Neural progenitor cell (in vitro differentiated cells): ENCODE measurements at regions not wholly inside any gene's neighbourhood (a gene's known extent, or its start where the extent isn't known, plus 50 kb on each side); places are given as distances from the start of the nearest gene placed in this dataset.

Experiments
- DNase-seq: peaks from one replicate; pipeline ENCODE4 v3.0.0-alpha.2; 2016; ENCODE audit warnings: low spot score
- H2AFZ ChIP-seq: fragments of 200-600 bp; sonication (generic); replicated peaks from 2 replicates; pipeline ENCODE4 v1.6.1; 2016; ENCODE audit warnings: antibody characterized with exemption
- H3F3A ChIP-seq: fragments of 200-600 bp; sonication (generic); 2 replicates; pipeline ENCODE4 v1.6.1; 2016; ENCODE audit warnings: antibody characterized with exemption, low read depth
- H3K27ac ChIP-seq: fragments of 200-600 bp; sonication (generic); 2 replicates; pipeline ENCODE4 v1.5.1; 2016; ENCODE audit warnings: mild to moderate bottlenecking
- H3K27me3 ChIP-seq: fragments of 200-600 bp; sonication (generic); 2 replicates; pipeline ENCODE4 v1.6.1; 2016; ENCODE audit warnings: mild to moderate bottlenecking, moderate library complexity
- H3K36me3 ChIP-seq: fragments of 200-600 bp; sonication (generic); 2 replicates; pipeline ENCODE4 v1.5.1; 2016
- H3K4me1 ChIP-seq: fragments of 200-600 bp; sonication (generic); 2 replicates; pipeline ENCODE4 v1.6.1; 2016; ENCODE audit warnings: mixed run types
- H3K4me2 ChIP-seq: fragments of 200-600 bp; sonication (generic); 2 replicates; pipeline ENCODE4 v1.6.1; 2016
- H3K4me3 ChIP-seq: fragments of 200-600 bp; sonication (generic); 2 replicates; pipeline ENCODE4 v1.5.1; 2016
- H3K79me2 ChIP-seq: fragments of 200-600 bp; sonication (generic); 2 replicates; pipeline ENCODE4 v1.6.1; 2016; ENCODE audit warnings: low read depth
- H3K9ac ChIP-seq: fragments of 200-600 bp; sonication (generic); 2 replicates; pipeline ENCODE4 v1.6.1; 2016
- H3K9me3 ChIP-seq: fragments of 200-600 bp; sonication (generic); 2 replicates; pipeline ENCODE4 v1.5.1; 2016; ENCODE audit warnings: low read depth
- H4K20me1 ChIP-seq: fragments of 200-600 bp; sonication (generic); 2 replicates; pipeline ENCODE4 v1.6.1; 2016; ENCODE audit warnings: low read depth
- H3K27ac Mint-ChIP-seq: 3 replicates; pipeline ENCODE4 v1.8.0; 2021; ENCODE audit warnings: mixed read lengths
- H3K27me3 Mint-ChIP-seq: 2 replicates; pipeline ENCODE4 v1.8.0; 2022; ENCODE audit warnings: low read depth, mild to moderate bottlenecking, inconsistent platforms, moderate library complexity, mixed read lengths; ENCODE audit not compliant: insufficient read depth
- H3K36me3 Mint-ChIP-seq: 3 replicates; pipeline ENCODE4 v1.8.0; 2021; ENCODE audit warnings: mixed read lengths
- H3K4me1 Mint-ChIP-seq: 3 replicates; pipeline ENCODE4 v1.8.0; 2021; ENCODE audit warnings: mixed read lengths
- H3K4me3 Mint-ChIP-seq: 3 replicates; pipeline ENCODE4 v1.8.0; 2021; ENCODE audit warnings: mild to moderate bottlenecking, moderate library complexity, mixed read lengths
- H3K9me3 Mint-ChIP-seq: 3 replicates; pipeline ENCODE4 v1.8.0; 2020; ENCODE audit warnings: mixed read lengths
- CTCF ChIP-seq: fragments of 200-600 bp; sonication (generic); IDR thresholded peaks from 2 replicates; pipeline ENCODE4 v1.5.1; 2017; ENCODE audit warnings: antibody characterized with exemption, mild to moderate bottlenecking
- EZH2 ChIP-seq: fragments of 200-600 bp; sonication (generic); IDR thresholded peaks from 2 replicates; pipeline ENCODE4 v1.6.1; 2017; ENCODE audit warnings: antibody characterized with exemption, mild to moderate bottlenecking, moderate library complexity
- EZH2phosphoT487 ChIP-seq: fragments of 200-600 bp; sonication (generic); IDR thresholded peaks from 2 replicates; pipeline ENCODE4 v1.6.1; 2017; ENCODE audit warnings: antibody characterized with exemption

- H3K4me1 ChIP-seq, result peaks cover 16% of the 10 kb centered on the region
- no peaks in the 10 kb centered on the region for H3K36me3 Mint-ChIP-seq
- TF ChIP-seq EZH2phosphoT487 (no peak), CTCF (no peak), EZH2 (no peak)
- H3K79me2 ChIP-seq, result no peaks in the 10 kb centered on the region
- H3K27me3 ChIP-seq, result no peaks in the 10 kb centered on the region
- DNase-seq, result no peak
- H3K4me3 ChIP-seq, result no peak overlapping the region
- H3K4me1 Mint-ChIP-seq, result peaks cover 32% of the 10 kb centered on the region
- H3K4me2 ChIP-seq, result no peak overlapping the region
- no peak overlapping the region for H3K9ac ChIP-seq
- no peak overlapping the region for H3K27ac Mint-ChIP-seq
- peaks cover 11% of the 10 kb centered on the region for H3K27me3 Mint-ChIP-seq
- no peaks in the 10 kb centered on the region for H3K36me3 ChIP-seq
- H3K9me3 ChIP-seq, result no peaks in the 10 kb centered on the region
- no peak overlapping the region for H2AFZ ChIP-seq
- no peaks in the 10 kb centered on the region for H4K20me1 ChIP-seq
- peaks cover 2% of the 10 kb centered on the region for H3K9me3 Mint-ChIP-seq
- no peak overlapping the region for H3K4me3 Mint-ChIP-seq
- H3F3A ChIP-seq, result no peaks in the 10 kb centered on the region
- no peak overlapping the region for H3K27ac ChIP-seq
Measured at GRCh38 chr3:43871627-43872245, 181.0 kb downstream of the ABHD5 start.

- Mint-ChIP-seq H3K9me3 (peaks cover 2% of the 10 kb centered on the region), H3K4me1 (peaks cover 37% of the 10 kb centered on the region), H3K4me3 (no peak overlapping the region), H3K27ac (no peak overlapping the region), H3K27me3 (peaks cover 7% of the 10 kb centered on the region), H3K36me3 (no peaks in the 10 kb centered on the region)
- no peaks in the 10 kb centered on the region for H3K27me3 ChIP-seq
- no peaks in the 10 kb centered on the region for H3K9me3 ChIP-seq
- no peak overlapping the region for H3K9ac ChIP-seq
- TF ChIP-seq EZH2 (no peak), EZH2phosphoT487 (no peak), CTCF (no peak)
- peak overlapping the region; percentile 37 for H2AFZ ChIP-seq
- H3K79me2 ChIP-seq, result no peaks in the 10 kb centered on the region
- no peaks in the 10 kb centered on the region for H3K36me3 ChIP-seq
- no peaks in the 10 kb centered on the region for H3F3A ChIP-seq
- no peak overlapping the region for H3K27ac ChIP-seq
- no peak overlapping the region for H3K4me3 ChIP-seq
- peaks cover 16% of the 10 kb centered on the region for H3K4me1 ChIP-seq
- DNase-seq, result no peak
- no peak overlapping the region for H3K4me2 ChIP-seq
- no peaks in the 10 kb centered on the region for H4K20me1 ChIP-seq
Measured at GRCh38 chr3:43872301-43872700, 181.6 kb downstream of the ABHD5 start.

GRCh38 chr3:43872901-43873300, 182.2 kb downstream of the ABHD5 start:
- H3K4me1 Mint-ChIP-seq, result peaks cover 39% of the 10 kb centered on the region
- no peak for TF ChIP-seq CTCF
- TF ChIP-seq EZH2phosphoT487, result no peak
- no peak overlapping the region for H3K4me3 Mint-ChIP-seq
- H3F3A ChIP-seq, result no peaks in the 10 kb centered on the region
- no peaks in the 10 kb centered on the region for H4K20me1 ChIP-seq
- peaks cover 7% of the 10 kb centered on the region for H3K27me3 Mint-ChIP-seq
- H3K36me3 ChIP-seq, result no peaks in the 10 kb centered on the region
- H3K27ac ChIP-seq, result no peak overlapping the region
- no peak overlapping the region for H2AFZ ChIP-seq
- peaks cover 16% of the 10 kb centered on the region for H3K4me1 ChIP-seq
- no peaks in the 10 kb centered on the region for H3K9me3 ChIP-seq
- peaks cover 2% of the 10 kb centered on the region for H3K9me3 Mint-ChIP-seq
- H3K27ac Mint-ChIP-seq, result peak overlapping the region; percentile 54
- no peaks in the 10 kb centered on the region for H3K79me2 ChIP-seq
- H3K9ac ChIP-seq, result no peak overlapping the region
- no peak for DNase-seq
- H3K36me3 Mint-ChIP-seq, result no peaks in the 10 kb centered on the region
- H3K4me3 ChIP-seq, result no peak overlapping the region
- H3K27me3 ChIP-seq, result no peaks in the 10 kb centered on the region
- H3K4me2 ChIP-seq, result no peak overlapping the region
